UCSD-AML1 (cell line): ENCODE measurements at regions not wholly inside any gene's neighbourhood (a gene's known extent, or its start where the extent isn't known, plus 50 kb on each side); places are given as distances from the start of the nearest gene placed in this dataset.

Experiments
- DNase-seq: peaks from one replicate; lab custom pipeline; 2025; ENCODE audit not compliant: unreplicated experiment; lab: John Stamatoyannopoulos, UW

GRCh38 chr9:115643948-115644727, 509.5 kb upstream of the PAPPA start:
- no peak for DNase-seq

GRCh38 chr9:115649991-115650472, 503.6 kb upstream of the PAPPA start:
- DNase-seq: no peak

- DNase-seq: no peak
Measured at GRCh38 chr9:115650768-115651167, 502.8 kb upstream of the PAPPA start.

GRCh38 chr9:115651461-115651860, 502.1 kb upstream of the PAPPA start:
- DNase-seq: no peak

GRCh38 chr9:115653171-115653606, 500.4 kb upstream of the PAPPA start:
- no peak for DNase-seq

GRCh38 chr9:115657695-115658094, 495.9 kb upstream of the PAPPA start:
- no peak for DNase-seq

- no peak for DNase-seq
Measured at GRCh38 chr9:115665519-115665918, 488.1 kb upstream of the PAPPA start.

- DNase-seq: no peak
Measured at GRCh38 chr9:115668521-115668920, 485.1 kb upstream of the PAPPA start.

- no peak for DNase-seq
Measured at GRCh38 chr9:115671236-115671962, 482.2 kb upstream of the PAPPA start.

- no peak for DNase-seq
Measured at GRCh38 chr9:115671963-115672305, 481.7 kb upstream of the PAPPA start.

GRCh38 chr9:115672477-115673316, 480.9 kb upstream of the PAPPA start:
- no peak for DNase-seq

- DNase-seq: no peak
Measured at GRCh38 chr9:115673599-115673998, 480.0 kb upstream of the PAPPA start.

GRCh38 chr9:115674091-115674490, 479.5 kb upstream of the PAPPA start:
- DNase-seq: no peak

GRCh38 chr9:115675834-115676233, 477.8 kb upstream of the PAPPA start:
- no peak for DNase-seq

- DNase-seq: no peak
Measured at GRCh38 chr9:115680231-115680630, 473.4 kb upstream of the PAPPA start.

GRCh38 chr9:115681585-115681984, 472.0 kb upstream of the PAPPA start:
- no peak for DNase-seq

GRCh38 chr9:115686069-115686468, 467.5 kb upstream of the PAPPA start:
- DNase-seq: no peak

GRCh38 chr9:115687356-115687755, 466.2 kb upstream of the PAPPA start:
- DNase-seq: no peak

- no peak for DNase-seq
Measured at GRCh38 chr9:115689331-115689730, 464.3 kb upstream of the PAPPA start.

- no peak for DNase-seq
Measured at GRCh38 chr9:115690786-115691496, 462.6 kb upstream of the PAPPA start.

- no peak for DNase-seq
Measured at GRCh38 chr9:115691693-115692092, 461.9 kb upstream of the PAPPA start.
